ENCODE measurements at regions not wholly inside any gene's neighbourhood (a gene's known extent, or its start where the extent isn't known, plus 50 kb on each side); places are given as distances from the start of the nearest gene placed in this dataset.

GRCh38 chr5:173477345-173478040 is 139.0 kb downstream of the BOD1 start:
- no peak overlapping the region for H3K9ac ChIP-seq (ENCODE audit: low read length)

GRCh38 chr5:173475780-173476179 is 140.7 kb downstream of the BOD1 start:
- H3F3A ChIP-seq (ENCODE audit: insufficient read depth) = no peaks in the 10 kb centered on the region
- H3K4me2 ChIP-seq (ENCODE audit: low read depth, low read length, poor library complexity, severe bottlenecking) = no peak overlapping the region
- no peak for TF ChIP-seq EZH2phosphoT487 (conservative IDR thresholded peaks at IDR 0.05; ENCODE audit: low read length)
- no peak for TF ChIP-seq CTCF (IDR thresholded peaks at IDR 0.05; ENCODE audit: insufficient read depth, low read length, poor library complexity, severe bottlenecking)

More at GRCh38 chr5:173477345-173478040, 139.0 kb downstream of the BOD1 start:
- no peak overlapping the region for H3K4me2 ChIP-seq (ENCODE audit: low read depth, low read length, poor library complexity, severe bottlenecking)
- no peaks in the 10 kb centered on the region for H3K27me3 ChIP-seq (ENCODE audit: low read length)
- H4K20me1 ChIP-seq (ENCODE audit: low read depth, low read length) = no peaks in the 10 kb centered on the region
- no peaks in the 10 kb centered on the region for H3K79me2 ChIP-seq (ENCODE audit: insufficient read depth, low read length)
- no peaks in the 10 kb centered on the region for H3K9me2 ChIP-seq (replicated peaks; ENCODE audit: insufficient read depth, low read length)
- no peaks in the 10 kb centered on the region; the same call in 1 of the 2 replicates for H3K9me3 ChIP-seq (ENCODE audit: insufficient read depth, low read length)
- no peaks in the 10 kb centered on the region for H3F3A ChIP-seq (ENCODE audit: insufficient read depth)
- no peak overlapping the region for H3K27ac ChIP-seq (ENCODE audit: low read depth, low read length)
- no peak overlapping the region for H2AFZ ChIP-seq (ENCODE audit: low read depth, low read length, severe bottlenecking)
- TF ChIP-seq CTCF (IDR thresholded peaks at IDR 0.05; ENCODE audit: insufficient read depth, low read length, poor library complexity, severe bottlenecking) (no peak), EZH2phosphoT487 (conservative IDR thresholded peaks at IDR 0.05; ENCODE audit: low read length) (no peak)
- H3K4me3 ChIP-seq (ENCODE audit: insufficient read depth, low read length, poor library complexity, severe bottlenecking) = no peak overlapping the region
- H3K36me3 ChIP-seq (ENCODE audit: low read length) = no peaks in the 10 kb centered on the region

GRCh38 chr5:173474881-173475287 is 141.6 kb downstream of the BOD1 start:
- Histone ChIP-seq H3K27ac (ENCODE audit: low read depth, low read length) (no peak overlapping the region), H3K9me2 (replicated peaks; ENCODE audit: insufficient read depth, low read length) (no peaks in the 10 kb centered on the region), H3K4me2 (ENCODE audit: low read depth, low read length, poor library complexity, severe bottlenecking) (no peak overlapping the region), H3K79me2 (ENCODE audit: insufficient read depth, low read length) (no peaks in the 10 kb centered on the region), H3K9me3 (ENCODE audit: insufficient read depth, low read length) (no peaks in the 10 kb centered on the region; the same call in 1 of the 2 replicates), H4K20me1 (ENCODE audit: low read depth, low read length) (no peaks in the 10 kb centered on the region), H3K9ac (ENCODE audit: low read length) (no peak overlapping the region), H3K27me3 (ENCODE audit: low read length) (no peaks in the 10 kb centered on the region), H3F3A (ENCODE audit: insufficient read depth) (no peaks in the 10 kb centered on the region), H3K4me3 (ENCODE audit: insufficient read depth, low read length, poor library complexity, severe bottlenecking) (no peak overlapping the region), H2AFZ (ENCODE audit: low read depth, low read length, severe bottlenecking) (no peak overlapping the region), H3K36me3 (ENCODE audit: low read length) (no peaks in the 10 kb centered on the region)
- no peak for TF ChIP-seq EZH2phosphoT487 (conservative IDR thresholded peaks at IDR 0.05; ENCODE audit: low read length)
- no peak for TF ChIP-seq CTCF (IDR thresholded peaks at IDR 0.05; ENCODE audit: insufficient read depth, low read length, poor library complexity, severe bottlenecking)

More at GRCh38 chr5:173475780-173476179, 140.7 kb downstream of the BOD1 start:
- H3K27ac ChIP-seq (ENCODE audit: low read depth, low read length) = no peak overlapping the region
- H4K20me1 ChIP-seq (ENCODE audit: low read depth, low read length) = no peaks in the 10 kb centered on the region
- H3K36me3 ChIP-seq (ENCODE audit: low read length) = no peaks in the 10 kb centered on the region
- no peaks in the 10 kb centered on the region for H3K9me2 ChIP-seq (replicated peaks; ENCODE audit: insufficient read depth, low read length)
- H3K79me2 ChIP-seq (ENCODE audit: insufficient read depth, low read length) = no peaks in the 10 kb centered on the region
- no peak overlapping the region for H3K9ac ChIP-seq (ENCODE audit: low read length)
- H3K4me3 ChIP-seq (ENCODE audit: insufficient read depth, low read length, poor library complexity, severe bottlenecking) = no peak overlapping the region
- H2AFZ ChIP-seq (ENCODE audit: low read depth, low read length, severe bottlenecking) = no peak overlapping the region
- H3K27me3 ChIP-seq (ENCODE audit: low read length) = no peaks in the 10 kb centered on the region
- no peaks in the 10 kb centered on the region; the same call in 1 of the 2 replicates for H3K9me3 ChIP-seq (ENCODE audit: insufficient read depth, low read length)

Measured in SU-DHL-6 (cell line).